ENCODE measurements at regions not wholly inside any gene's neighbourhood (a gene's known extent, or its start where the extent isn't known, plus 50 kb on each side); places are given as distances from the start of the nearest gene placed in this dataset.

GRCh38 chr6:106747139-106747538 lies 117.8 kb downstream of the QRSL1 start:
- TF ChIP-seq GATA3 (IDR thresholded peaks at IDR 0.05; ENCODE audit: low read depth, low read length), result no peak
- no peak for TF ChIP-seq GATA2 (IDR thresholded peaks at IDR 0.05; ENCODE audit: low read depth, low read length)

All from SH-SY5Y (cell line).